HEK293T (cell line): ENCODE measurements at regions not wholly inside any gene's neighbourhood (a gene's known extent, or its start where the extent isn't known, plus 50 kb on each side); places are given as distances from the start of the nearest gene placed in this dataset.

Experiments used
- CTCF ChIA-PET: fragments of 350-600 bp; formaldehyde crosslinking; extraction: SDS; loops from one replicate; lab custom pipeline; 2021; ENCODE audit warnings: antibody characterized with exemption, inconsistent platforms; lab: Yijun Ruan, JAX
- POLR2A ChIA-PET: fragments of 350-600 bp; formaldehyde crosslinking; extraction: SDS; loops from one replicate; lab custom pipeline; 2020; ENCODE audit warnings: antibody characterized with exemption, inconsistent platforms; lab: Yijun Ruan, JAX
- DNase-seq: peaks from one replicate; pipeline ENCODE4 v3.0.0; 2012; ENCODE audit warnings: mixed read lengths; ENCODE audit errors: extremely low spot score
- ARNT ChIP-seq: fragments of 450-650 bp; IDR thresholded peaks from 2 replicates; pipeline ENCODE4 v1.6.1; 2017; ENCODE audit warnings: mild to moderate bottlenecking
- BHLHE40 ChIP-seq: fragments of 450-650 bp; IDR thresholded peaks from 2 replicates; pipeline ENCODE4 v1.6.1; 2016; ENCODE audit warnings: mild to moderate bottlenecking, moderate library complexity, borderline replicate concordance
- CTBP1 ChIP-seq: fragments of 450-650 bp; IDR thresholded peaks from 2 replicates; pipeline ENCODE4 v1.6.1; 2016; ENCODE audit warnings: borderline replicate concordance
- ELF4 ChIP-seq: fragments of 450-650 bp; IDR thresholded peaks from 2 replicates; pipeline ENCODE4 v1.6.1; 2017; ENCODE audit warnings: antibody characterized with exemption
- FOXA1 ChIP-seq: fragments of 450-650 bp; IDR thresholded peaks from 2 replicates; pipeline ENCODE4 v1.6.1; 2016; ENCODE audit warnings: mild to moderate bottlenecking
- FOXK2 ChIP-seq: fragments of 450-650 bp; IDR thresholded peaks from 2 replicates; pipeline ENCODE4 v1.6.1; 2016; ENCODE audit warnings: mild to moderate bottlenecking
- FOXM1 ChIP-seq: fragments of 450-650 bp; IDR thresholded peaks from 2 replicates; pipeline ENCODE4 v1.6.1; 2017; ENCODE audit warnings: mild to moderate bottlenecking, borderline replicate concordance
- HDGF ChIP-seq: fragments of 450-650 bp; IDR thresholded peaks from 2 replicates; pipeline ENCODE4 v1.6.1; 2017; ENCODE audit warnings: antibody characterized with exemption, borderline replicate concordance
- L3MBTL2 ChIP-seq: fragments of 450-650 bp; conservative IDR thresholded peaks from 2 replicates; pipeline ENCODE4 v1.6.1; 2016; ENCODE audit warnings: mild to moderate bottlenecking
- LEF1 ChIP-seq: fragments of 450-650 bp; IDR thresholded peaks from 2 replicates; pipeline ENCODE4 v1.6.1; 2017; ENCODE audit warnings: mild to moderate bottlenecking, borderline replicate concordance
- NFRKB ChIP-seq: fragments of 450-650 bp; IDR thresholded peaks from 2 replicates; pipeline ENCODE4 v1.6.1; 2016; ENCODE audit warnings: mild to moderate bottlenecking, moderate library complexity
- PKNOX1 ChIP-seq: fragments of 450-650 bp; IDR thresholded peaks from 2 replicates; pipeline ENCODE4 v1.6.1; 2016
- SP1 ChIP-seq: fragments of 450-650 bp; IDR thresholded peaks from 2 replicates; pipeline ENCODE4 v1.6.1; 2017
- SUZ12 ChIP-seq: fragments of 450-650 bp; IDR thresholded peaks from 2 replicates; pipeline ENCODE4 v1.6.1; 2016; ENCODE audit warnings: mild to moderate bottlenecking
- TARDBP ChIP-seq: fragments of 450-650 bp; IDR thresholded peaks from 2 replicates; pipeline ENCODE4 v1.6.1; 2016
- ZNF384 ChIP-seq: fragments of 450-650 bp; IDR thresholded peaks from 2 replicates; pipeline ENCODE4 v1.6.1; 2016

GRCh38 chr18:68241881-68242280 is 473.0 kb downstream of the TMX3 start:
- TF ChIP-seq ELF4 (no peak), L3MBTL2 (no peak), SP1 (no peak), SUZ12 (no peak), HDGF (no peak), FOXA1 (no peak), FOXM1 (no peak), ZNF384 (no peak), PKNOX1 (no peak), BHLHE40 (no peak), CTBP1 (no peak), ARNT (no peak), LEF1 (no peak)
- ChIA-PET CTCF (no interaction called here), POLR2A (no interaction called here)
- no peak for DNase-seq

GRCh38 chr18:68234676-68235075 is 480.2 kb downstream of the TMX3 start:
- TF ChIP-seq SP1 (no peak), FOXK2 (no peak), HDGF (no peak), ELF4 (no peak), BHLHE40 (no peak), TARDBP (no peak), ZNF384 (no peak), ARNT (no peak), PKNOX1 (no peak), LEF1 (no peak), L3MBTL2 (no peak), FOXA1 (no peak), NFRKB (no peak), FOXM1 (no peak), SUZ12 (no peak), CTBP1 (no peak)
- no peak for DNase-seq
- ChIA-PET POLR2A (no interaction called here), CTCF (no interaction called here)

- ChIA-PET POLR2A (no interaction called here), CTCF (no interaction called here)
- TF ChIP-seq BHLHE40 (no peak), PKNOX1 (no peak), ZNF384 (no peak), FOXK2 (no peak), ARNT (no peak), LEF1 (no peak), FOXM1 (no peak), SUZ12 (no peak), ELF4 (no peak), TARDBP (no peak), CTBP1 (no peak), NFRKB (no peak)
- DNase-seq = no peak
Observed at GRCh38 chr18:68234131-68234530, 480.8 kb downstream of the TMX3 start.

GRCh38 chr18:68233018-68233417 is 481.9 kb downstream of the TMX3 start:
- ChIA-PET POLR2A (no interaction called here), CTCF (no interaction called here)
- TF ChIP-seq LEF1 (no peak), TARDBP (no peak), BHLHE40 (no peak), L3MBTL2 (no peak)
- no peak for DNase-seq

GRCh38 chr18:68229351-68229750 is 485.6 kb downstream of the TMX3 start:
- POLR2A ChIA-PET = no interaction called here
- CTCF ChIA-PET = no interaction called here
- TF ChIP-seq SUZ12 (no peak), L3MBTL2 (no peak), PKNOX1 (no peak), ARNT (no peak), HDGF (no peak), ELF4 (no peak), BHLHE40 (no peak), SP1 (no peak), FOXA1 (no peak), FOXK2 (no peak), TARDBP (no peak), FOXM1 (no peak)
- no peak for DNase-seq
